Retinal pigment epithelial cell (primary cell): ENCODE measurements at regions not wholly inside any gene's neighbourhood (a gene's known extent, or its start where the extent isn't known, plus 50 kb on each side); places are given as distances from the start of the nearest gene placed in this dataset.

ENCODE experiments used
- DNase-seq: peaks from one replicate; pipeline ENCODE4 v3.0.0-alpha.2; 2010; ENCODE audit warnings: low read depth
- H3K4me3 ChIP-seq: 2 replicates; pipeline ENCODE4 v1.5.1; 2011; ENCODE audit warnings: mild to moderate bottlenecking, low read length, control low read depth, moderate library complexity
- CTCF ChIP-seq: conservative IDR thresholded peaks from 2 replicates; pipeline ENCODE4 v1.5.1; 2011; ENCODE audit warnings: low read depth, low read length, control low read depth, inconsistent platforms

- H3K4me3 ChIP-seq: no peak overlapping the region
- DNase-seq: no peak
- TF ChIP-seq CTCF: no peak
Measured at GRCh38 chr12:25746131-25746530, 193.0 kb upstream of the LMNTD1 start.

GRCh38 chr12:25752710-25753309, 199.7 kb upstream of the LMNTD1 start:
- TF ChIP-seq CTCF: no peak
- H3K4me3 ChIP-seq: no peak overlapping the region
- no peak for DNase-seq

- TF ChIP-seq CTCF: no peak
- no peak for DNase-seq
- H3K4me3 ChIP-seq: no peak overlapping the region
Measured at GRCh38 chr12:25755136-25755970, 202.3 kb upstream of the LMNTD1 start.

- no peak for TF ChIP-seq CTCF
- DNase-seq: no peak
- no peak overlapping the region for H3K4me3 ChIP-seq
Measured at GRCh38 chr12:25755971-25756260, 202.6 kb upstream of the RASSF8 start.

GRCh38 chr12:25757037-25757665, 201.3 kb upstream of the RASSF8 start:
- DNase-seq: no peak
- TF ChIP-seq CTCF: no peak
- no peak overlapping the region for H3K4me3 ChIP-seq

GRCh38 chr12:25759752-25760151, 198.7 kb upstream of the RASSF8 start:
- no peak for TF ChIP-seq CTCF
- no peak for DNase-seq
- H3K4me3 ChIP-seq: no peak overlapping the region

- H3K4me3 ChIP-seq: no peak overlapping the region
- DNase-seq: no peak
- TF ChIP-seq CTCF: no peak
Measured at GRCh38 chr12:25761356-25761755, 197.1 kb upstream of the RASSF8 start.
